ENCODE measurements at regions not wholly inside any gene's neighbourhood (a gene's known extent, or its start where the extent isn't known, plus 50 kb on each side); places are given as distances from the start of the nearest gene placed in this dataset.

GRCh38 chr16:72422308-72422897 lies 250.4 kb upstream of the PMFBP1 start:
- H3K27me3 ChIP-seq (ENCODE audit: control insufficient read depth, low read length), result no peaks in the 10 kb centered on the region
- no peak overlapping the region for H3K4me3 ChIP-seq (ENCODE audit: low read length)
- H3K9me3 ChIP-seq (ENCODE audit: control insufficient read depth, insufficient read depth, low read length), result peaks cover 14% of the 10 kb centered on the region; the same call in 1 of the 2 replicates
- no peaks in the 10 kb centered on the region for H3F3A ChIP-seq (ENCODE audit: control insufficient read depth, insufficient read depth)
- H3K4me1 ChIP-seq (ENCODE audit: control insufficient read depth, low read length), result 0 out of 2 replicates have a peak, but pooled peaks cover 3% of the 10 kb centered on the region
- TF ChIP-seq EZH2phosphoT487 (IDR thresholded peaks at IDR 0.05; ENCODE audit: borderline replicate concordance, low read length), result no peak
- H4K20me1 ChIP-seq (ENCODE audit: control insufficient read depth, insufficient read depth, low read depth, low read length), result no peaks in the 10 kb centered on the region
- H3K4me2 ChIP-seq (ENCODE audit: low read length), result no peak overlapping the region
- no peak overlapping the region for H3K27ac ChIP-seq (ENCODE audit: low read depth, low read length)
- H3K9me2 ChIP-seq (replicated peaks; ENCODE audit: control insufficient read depth, low read length), result no peaks in the 10 kb centered on the region
- no peaks in the 10 kb centered on the region for H3K79me2 ChIP-seq (ENCODE audit: control insufficient read depth, low read length)
- H3K36me3 ChIP-seq (ENCODE audit: control insufficient read depth, low read length), result peaks cover 3% of the 10 kb centered on the region; the same call in 1 of the 2 replicates

DNA sequence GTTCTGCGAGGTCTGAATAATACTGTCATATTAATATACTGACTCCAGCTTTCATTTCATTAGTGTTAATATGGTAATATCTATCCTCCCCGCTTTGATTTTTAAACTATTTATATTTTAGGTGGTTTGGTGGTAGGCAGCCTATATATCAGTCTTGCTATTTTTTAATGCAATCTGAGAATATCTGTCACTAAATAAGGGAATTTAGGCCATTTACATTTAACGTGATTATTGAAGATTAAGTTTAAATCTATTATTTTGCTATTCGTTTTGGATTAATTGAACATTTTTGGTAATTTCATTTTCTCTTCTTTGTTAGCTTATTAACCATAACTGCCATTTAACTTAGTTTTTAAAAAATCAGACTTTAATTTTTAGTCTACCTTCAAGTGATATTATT lies 247.7 kb upstream of the PMFBP1 start:
- H3K9me2 ChIP-seq (replicated peaks; ENCODE audit: control insufficient read depth, low read length), result no peaks in the 10 kb centered on the region
- H3K79me2 ChIP-seq (ENCODE audit: control insufficient read depth, low read length), result no peaks in the 10 kb centered on the region
- no peaks in the 10 kb centered on the region for H4K20me1 ChIP-seq (ENCODE audit: control insufficient read depth, insufficient read depth, low read depth, low read length)
- H3K9me3 ChIP-seq (ENCODE audit: control insufficient read depth, insufficient read depth, low read length), result peaks cover 10% of the 10 kb centered on the region; the same call in 1 of the 2 replicates
- H3K36me3 ChIP-seq (ENCODE audit: control insufficient read depth, low read length), result peaks cover under 1% of the 10 kb centered on the region; the same call in 1 of the 2 replicates
- H3K4me3 ChIP-seq (ENCODE audit: low read length), result no peak overlapping the region
- TF ChIP-seq CTCF (IDR thresholded peaks at IDR 0.05; ENCODE audit: low read depth, low read length, poor library complexity, severe bottlenecking) (no peak), EZH2phosphoT487 (IDR thresholded peaks at IDR 0.05; ENCODE audit: borderline replicate concordance, low read length) (no peak)
- 0 out of 2 replicates have a peak, but pooled peaks cover under 1% of the 10 kb centered on the region for H3K4me1 ChIP-seq (ENCODE audit: control insufficient read depth, low read length)
- no peaks in the 10 kb centered on the region for H3K27me3 ChIP-seq (ENCODE audit: control insufficient read depth, low read length)
- H3K27ac ChIP-seq (ENCODE audit: low read depth, low read length), result no peak overlapping the region
- H3K4me2 ChIP-seq (ENCODE audit: low read length), result no peak overlapping the region
- H3F3A ChIP-seq (ENCODE audit: control insufficient read depth, insufficient read depth), result no peaks in the 10 kb centered on the region

DNA sequence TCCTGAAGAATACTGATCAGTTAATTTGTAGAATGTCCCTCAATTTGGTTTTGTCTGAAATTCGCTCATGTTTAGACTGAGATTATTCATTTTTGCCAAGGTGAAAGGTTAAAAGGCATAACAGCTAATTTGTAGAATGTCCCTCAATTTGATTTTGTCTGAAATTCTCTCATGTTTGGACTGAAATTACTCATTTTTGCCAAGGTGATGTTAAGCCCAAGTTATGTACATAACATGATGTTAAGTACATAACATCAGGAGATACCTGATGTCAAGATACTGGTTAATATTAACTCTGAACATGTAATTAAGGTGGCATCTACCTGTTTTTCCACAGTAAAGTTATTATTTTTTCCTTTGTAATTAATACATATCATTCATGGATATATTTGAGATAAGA lies 243.4 kb upstream of the PMFBP1 start:
- no peak overlapping the region for H3K4me3 ChIP-seq (ENCODE audit: low read length)
- TF ChIP-seq EZH2phosphoT487 (IDR thresholded peaks at IDR 0.05; ENCODE audit: borderline replicate concordance, low read length) (no peak), CTCF (IDR thresholded peaks at IDR 0.05; ENCODE audit: low read depth, low read length, poor library complexity, severe bottlenecking) (no peak)
- H3K79me2 ChIP-seq (ENCODE audit: control insufficient read depth, low read length), result no peaks in the 10 kb centered on the region
- no peaks in the 10 kb centered on the region for H3F3A ChIP-seq (ENCODE audit: control insufficient read depth, insufficient read depth)
- no peaks in the 10 kb centered on the region for H3K27me3 ChIP-seq (ENCODE audit: control insufficient read depth, low read length)
- H3K9me3 ChIP-seq (ENCODE audit: control insufficient read depth, insufficient read depth, low read length), result no peaks in the 10 kb centered on the region
- H3K4me1 ChIP-seq (ENCODE audit: control insufficient read depth, low read length), result no peaks in the 10 kb centered on the region
- H3K4me2 ChIP-seq (ENCODE audit: low read length), result no peak overlapping the region
- H3K36me3 ChIP-seq (ENCODE audit: control insufficient read depth, low read length), result no peaks in the 10 kb centered on the region
- H4K20me1 ChIP-seq (ENCODE audit: control insufficient read depth, insufficient read depth, low read depth, low read length), result no peaks in the 10 kb centered on the region
- H3K9me2 ChIP-seq (replicated peaks; ENCODE audit: control insufficient read depth, low read length), result no peaks in the 10 kb centered on the region
- H3K27ac ChIP-seq (ENCODE audit: low read depth, low read length), result no peak overlapping the region

- Histone ChIP-seq H3K9me3 (ENCODE audit: control insufficient read depth, insufficient read depth, low read length) (no peaks in the 10 kb centered on the region), H3K27me3 (ENCODE audit: control insufficient read depth, low read length) (no peaks in the 10 kb centered on the region), H3K4me2 (ENCODE audit: low read length) (no peak overlapping the region), H3K9me2 (replicated peaks; ENCODE audit: control insufficient read depth, low read length) (no peaks in the 10 kb centered on the region), H3K79me2 (ENCODE audit: control insufficient read depth, low read length) (no peaks in the 10 kb centered on the region), H3K4me1 (ENCODE audit: control insufficient read depth, low read length) (no peaks in the 10 kb centered on the region), H3F3A (ENCODE audit: control insufficient read depth, insufficient read depth) (no peaks in the 10 kb centered on the region), H4K20me1 (ENCODE audit: control insufficient read depth, insufficient read depth, low read depth, low read length) (no peaks in the 10 kb centered on the region), H3K27ac (ENCODE audit: low read depth, low read length) (no peak overlapping the region), H3K36me3 (ENCODE audit: control insufficient read depth, low read length) (no peaks in the 10 kb centered on the region), H3K4me3 (ENCODE audit: low read length) (no peak overlapping the region)
- no peak for TF ChIP-seq EZH2phosphoT487 (IDR thresholded peaks at IDR 0.05; ENCODE audit: borderline replicate concordance, low read length)
- TF ChIP-seq CTCF (IDR thresholded peaks at IDR 0.05; ENCODE audit: low read depth, low read length, poor library complexity, severe bottlenecking), result no peak
Measured at GRCh38 chr16:72410492-72410891, 238.5 kb upstream of the PMFBP1 start.

Measured in DOHH2 (cell line).